Left lung (tissue), 4 donors: ENCODE measurements at regions not wholly inside any gene's neighbourhood (a gene's known extent, or its start where the extent isn't known, plus 50 kb on each side); places are given as distances from the start of the nearest gene placed in this dataset.

Experiments
- ATAC-seq: fragments of 200-7000 bp; cut with Tn5 transposase; one replicate; pipeline ENCODE4 v1.9.1; 2020; ENCODE audit warnings: moderate library complexity
- DNase-seq, 4 donors: peaks; one replicate each; pipeline ENCODE4 v3.0.0-alpha.2; 2013 to 2020
- H3K27ac ChIP-seq, 2 donors: fragments of 200-600 bp; sonication (generic) in 1 of 2; one replicate each; pipeline versions ENCODE4 v1.5.0 to v1.8.0; 2020 to 2021
- H3K27me3 ChIP-seq, 2 donors: fragments of 200-600 bp; sonication (generic) in 1 of 2; one replicate each; pipeline versions ENCODE4 v1.5.0 to v1.8.0; 2020 to 2021
- H3K36me3 ChIP-seq, 2 donors: fragments of 200-600 bp; sonication (generic) in 1 of 2; one replicate each; pipeline versions ENCODE4 v1.5.0 to v1.8.0; 2020 to 2021
- H3K4me1 ChIP-seq, 2 donors: fragments of 200-600 bp; one replicate each; pipeline ENCODE4 v1.8.0; 2021
- H3K4me3 ChIP-seq, 2 donors: fragments of 200-600 bp; sonication (generic) in 1 of 2; one replicate each; pipeline versions ENCODE4 v1.5.0 to v1.8.0; 2020 to 2021; ENCODE audit warnings: mild to moderate bottlenecking in 1 of 2
- H3K9me3 ChIP-seq, 2 donors: fragments of 200-600 bp; sonication (generic) in 1 of 2; one replicate each; pipeline versions ENCODE4 v1.5.0 to v1.8.0; 2020 to 2021
- CTCF ChIP-seq, 2 donors: fragments of 200-600 bp; sonication (generic) in 1 of 2; IDR thresholded peaks; one replicate each; pipeline versions ENCODE4 v1.5.0 to v1.8.0; 2021; ENCODE audit warnings: antibody characterized with exemption in 2 of 2
- intact Hi-C, 2 donors: fragments of 100-400 bp; cut with DNase I; formaldehyde crosslinking; loops; one replicate each; pipeline versions ENCODE4 v1.11.2 to v1.14.2; 2022
- donor health status: DM: no; HTN: yes; CAD: no.
- donor health status: DM: no; HTN: no; CAD: no.

GRCh38 chr5:13328316-13328715 lies 616.2 kb downstream of the DNAH5 start:
- no peak overlapping the region for H3K4me3 ChIP-seq
- no peak for ATAC-seq
- intact Hi-C loops = no loop called here

GRCh38 chr5:13325765-13326164 lies 618.7 kb downstream of the DNAH5 start:
- peaks cover 0 to 1% of the 10 kb centered on the region in 2 donors for H3K9me3 ChIP-seq
- ATAC-seq = no peak
- intact Hi-C loops = no loop called here
- no peaks in the 10 kb centered on the region for H3K36me3 ChIP-seq
- H3K27ac ChIP-seq = no peak overlapping the region
- H3K4me3 ChIP-seq = no peak overlapping the region
- no peaks in the 10 kb centered on the region for H3K4me1 ChIP-seq
- no peak for DNase-seq
- no peaks in the 10 kb centered on the region for H3K27me3 ChIP-seq
- no peak for TF ChIP-seq CTCF (IDR thresholded peaks at IDR 0.05)

More at GRCh38 chr5:13328316-13328715, 616.2 kb downstream of the DNAH5 start:
- Histone ChIP-seq H3K36me3 (no peaks in the 10 kb centered on the region), H3K9me3 (peaks cover 0 to 11% of the 10 kb centered on the region in 2 donors), H3K27ac (no peak overlapping the region), H3K4me1 (no peaks in the 10 kb centered on the region), H3K27me3 (no peaks in the 10 kb centered on the region)
- no peak for DNase-seq
- TF ChIP-seq CTCF (IDR thresholded peaks at IDR 0.05) = no peak

- intact Hi-C loops = no loop called here
- DNase-seq = no peak
- no peaks in the 10 kb centered on the region for H3K4me1 ChIP-seq
- H3K9me3 ChIP-seq = peaks cover 0 to 12% of the 10 kb centered on the region in 2 donors
- no peaks in the 10 kb centered on the region for H3K36me3 ChIP-seq
- no peak overlapping the region for H3K27ac ChIP-seq
- TF ChIP-seq CTCF (IDR thresholded peaks at IDR 0.05) = no peak
- ATAC-seq = no peak
- H3K27me3 ChIP-seq = no peaks in the 10 kb centered on the region
- H3K4me3 ChIP-seq = no peak overlapping the region
These were observed 621.7 kb downstream of the DNAH5 start for GRCh38 chr5:13322769-13323168.

GRCh38 chr5:13317654-13318053 lies 626.8 kb downstream of the DNAH5 start:
- Histone ChIP-seq H3K9me3 (peaks cover 0 to 18% of the 10 kb centered on the region in 2 donors), H3K27ac (no peak overlapping the region), H3K36me3 (no peaks in the 10 kb centered on the region), H3K4me3 (no peak overlapping the region), H3K27me3 (no peaks in the 10 kb centered on the region), H3K4me1 (no peaks in the 10 kb centered on the region)
- ATAC-seq (no peak), DNase-seq (no peak)
- TF ChIP-seq CTCF (IDR thresholded peaks at IDR 0.05) = no peak
- intact Hi-C loops = no loop called here

GRCh38 chr5:13316176-13316575 lies 628.3 kb downstream of the DNAH5 start:
- no peaks in the 10 kb centered on the region for H3K4me1 ChIP-seq
- ATAC-seq = no peak
- peaks cover 0 to 24% of the 10 kb centered on the region in 2 donors for H3K9me3 ChIP-seq
- TF ChIP-seq CTCF (IDR thresholded peaks at IDR 0.05) = no peak
- intact Hi-C loops = no loop called here
- H3K4me3 ChIP-seq = no peak overlapping the region
- H3K36me3 ChIP-seq = no peaks in the 10 kb centered on the region
- H3K27ac ChIP-seq = no peak overlapping the region
- no peaks in the 10 kb centered on the region for H3K27me3 ChIP-seq
- no peak for DNase-seq
